Fibroblast of mammary gland (primary cell): ENCODE measurements at regions not wholly inside any gene's neighbourhood (a gene's known extent, or its start where the extent isn't known, plus 50 kb on each side); places are given as distances from the start of the nearest gene placed in this dataset.

Experiments used
- DNase-seq: peaks from one replicate; pipeline ENCODE4 v3.0.0-alpha.2; 2010; ENCODE audit warnings: low read depth
- H3K4me3 ChIP-seq: 2 replicates; pipeline ENCODE4 v1.5.1; 2011; ENCODE audit warnings: low read depth, mild to moderate bottlenecking, low read length, moderate library complexity; ENCODE audit not compliant: control insufficient read depth
- CTCF ChIP-seq: conservative IDR thresholded peaks from 2 replicates; pipeline ENCODE4 v1.5.1; 2011; ENCODE audit warnings: low read depth, low read length, inconsistent platforms; ENCODE audit not compliant: control insufficient read depth, insufficient read depth

GRCh38 chr4:99729186-99729585 lies 71.6 kb upstream of the C4orf54 start:
- DNase-seq, result no peak
- no peak overlapping the region for H3K4me3 ChIP-seq
- TF ChIP-seq CTCF, result no peak

- peak; percentile 12 for TF ChIP-seq CTCF
- no peak overlapping the region for H3K4me3 ChIP-seq
- DNase-seq, result peak; percentile 5
These were observed 66.4 kb upstream of the C4orf54 start for GRCh38 chr4:99724067-99724466.

- TF ChIP-seq CTCF, result no peak
- H3K4me3 ChIP-seq, result no peak overlapping the region
- DNase-seq, result peak; percentile 75
These were observed 66.0 kb upstream of the C4orf54 start for GRCh38 chr4:99723612-99724011.

- TF ChIP-seq CTCF, result no peak
- no peak for DNase-seq
- no peak overlapping the region for H3K4me3 ChIP-seq
These were observed 65.1 kb upstream of the C4orf54 start for GRCh38 chr4:99722725-99723124.

GRCh38 chr4:99722006-99722405 lies 64.4 kb upstream of the C4orf54 start:
- DNase-seq, result no peak
- no peak for TF ChIP-seq CTCF
- no peak overlapping the region for H3K4me3 ChIP-seq

- TF ChIP-seq CTCF, result no peak
- no peak overlapping the region for H3K4me3 ChIP-seq
- no peak for DNase-seq
These were observed 62.6 kb upstream of the C4orf54 start for GRCh38 chr4:99720206-99720605.

GRCh38 chr4:99716996-99717395 lies 59.4 kb upstream of the C4orf54 start:
- DNase-seq, result no peak
- TF ChIP-seq CTCF, result no peak
- H3K4me3 ChIP-seq, result no peak overlapping the region
